ENCODE measurements at regions not wholly inside any gene's neighbourhood (a gene's known extent, or its start where the extent isn't known, plus 50 kb on each side); places are given as distances from the start of the nearest gene placed in this dataset.

- Histone ChIP-seq H3K4me1 (ENCODE audit: insufficient read depth, low read length) (no peaks in the 10 kb centered on the region), H3K27me3 (ENCODE audit: control insufficient read depth in 1 of 2, insufficient read depth in 2 of 2, low read length in 2 of 2) (no peaks in the 10 kb centered on the region; a peak in 1 of 5 replicates), H3K36me3 (replicated peaks in 1 of 2; ENCODE audit: control insufficient read depth in 1 of 2, insufficient read depth in 2 of 2, low read length in 2 of 2) (no peaks in the 10 kb centered on the region), H4K20me1 (ENCODE audit: insufficient read depth, low read length) (no peaks in the 10 kb centered on the region), H3K4me3 (replicated peaks in 1 of 3; ENCODE audit: insufficient read depth in 1 of 3, low read depth in 2 of 3, low read length in 3 of 3) (no peak overlapping the region), H3K27ac (ENCODE audit: extremely low read length, insufficient read depth, low read length) (no peak overlapping the region), H3K9me3 (ENCODE audit: low read length) (no peaks in the 10 kb centered on the region), H3K4me2 (ENCODE audit: low read depth, low read length) (no peak overlapping the region), H2AFZ (ENCODE audit: low read length) (no peak overlapping the region), H3K9ac (ENCODE audit: insufficient read depth, low read depth, low read length) (no peak overlapping the region), H3K79me2 (ENCODE audit: insufficient read depth, low read length) (no peaks in the 10 kb centered on the region)
- TF ChIP-seq CEBPB (IDR thresholded peaks at IDR 0.05; ENCODE audit: borderline replicate concordance, low read depth, low read length) (no peak), ZNF414 (CRISPR knock-in tag; IDR thresholded peaks at IDR 0.05) (no peak), GMEB1 (CRISPR knock-in tag; IDR thresholded peaks at IDR 0.05; ENCODE audit: borderline replicate concordance) (no peak), CSRNP1 (CRISPR knock-in tag; IDR thresholded peaks at IDR 0.05) (no peak), ZNF563 (CRISPR knock-in tag; IDR thresholded peaks at IDR 0.05) (no peak), ATM (IDR thresholded peaks at IDR 0.05; ENCODE audit: borderline replicate concordance) (no peak), CEBPG (CRISPR knock-in tag; IDR thresholded peaks at IDR 0.05) (no peak)
- POLR2A ChIA-PET: no interaction called here
- CTCF ChIA-PET (ENCODE audit: low intra/inter-chr PET ratio, low total read pairs): no interaction called here
- ATAC-seq (no peak), DNase-seq (ENCODE audit: low spot score) (no peak), FAIRE-seq (no peak)
- 55% methylated on average over 2 of the region's 2 CpGs for WGBS (ENCODE audit: low lambda C conversion rate)
- in situ Hi-C loops (cut with HindIII; ENCODE audit: extremely low pct_ligation_motif_present, low pct_unique_long_range_greater_than_20kb): loop anchor here (25.0 kb wide), 1 partner anchor 612 kb away; no protein-coding TSS in a partner anchor
- BruUV-seq (replicated peaks): no TSS peak
- intact Hi-C loops (cut with micrococcal nuclease; ENCODE audit: unreplicated experiment): loop anchor here (10.0 kb wide), 1 partner anchor 95 kb away; no protein-coding TSS in a partner anchor
Observed at GRCh38 chr7:17549406-17549805, 251.0 kb downstream of the AHR start.

Measured in HepG2 (cell line).